ENCODE measurements at regions not wholly inside any gene's neighbourhood (a gene's known extent, or its start where the extent isn't known, plus 50 kb on each side); places are given as distances from the start of the nearest gene placed in this dataset.

DNA sequence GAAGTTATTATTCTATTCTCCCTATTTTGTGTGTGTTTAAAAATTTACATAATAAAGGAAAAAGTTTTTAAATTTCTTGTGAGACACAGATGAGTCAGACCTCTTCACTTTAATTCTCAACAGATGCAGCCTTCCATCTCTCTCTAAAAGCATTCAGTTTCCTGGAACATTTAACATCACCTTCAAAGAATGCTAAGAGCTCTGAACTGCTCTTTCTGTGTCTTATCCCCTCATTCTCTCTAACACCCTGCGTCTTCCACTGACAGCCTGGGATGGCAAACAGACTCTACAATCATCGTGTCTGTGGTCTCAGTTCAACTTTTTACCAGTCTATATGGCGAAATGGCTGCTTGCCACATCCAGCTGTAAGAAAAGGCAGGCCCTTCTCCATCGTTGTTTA lies 173.0 kb downstream of the HINT1 start:
- Histone ChIP-seq H3K36me3 (ENCODE audit: low read depth) (no peaks in the 10 kb centered on the region), H3K4me1 (ENCODE audit: low read depth) (no peaks in the 10 kb centered on the region), H3K4me3 (no peak overlapping the region), H3K9me3 (no peaks in the 10 kb centered on the region)
- TF ChIP-seq, protein P1, sequence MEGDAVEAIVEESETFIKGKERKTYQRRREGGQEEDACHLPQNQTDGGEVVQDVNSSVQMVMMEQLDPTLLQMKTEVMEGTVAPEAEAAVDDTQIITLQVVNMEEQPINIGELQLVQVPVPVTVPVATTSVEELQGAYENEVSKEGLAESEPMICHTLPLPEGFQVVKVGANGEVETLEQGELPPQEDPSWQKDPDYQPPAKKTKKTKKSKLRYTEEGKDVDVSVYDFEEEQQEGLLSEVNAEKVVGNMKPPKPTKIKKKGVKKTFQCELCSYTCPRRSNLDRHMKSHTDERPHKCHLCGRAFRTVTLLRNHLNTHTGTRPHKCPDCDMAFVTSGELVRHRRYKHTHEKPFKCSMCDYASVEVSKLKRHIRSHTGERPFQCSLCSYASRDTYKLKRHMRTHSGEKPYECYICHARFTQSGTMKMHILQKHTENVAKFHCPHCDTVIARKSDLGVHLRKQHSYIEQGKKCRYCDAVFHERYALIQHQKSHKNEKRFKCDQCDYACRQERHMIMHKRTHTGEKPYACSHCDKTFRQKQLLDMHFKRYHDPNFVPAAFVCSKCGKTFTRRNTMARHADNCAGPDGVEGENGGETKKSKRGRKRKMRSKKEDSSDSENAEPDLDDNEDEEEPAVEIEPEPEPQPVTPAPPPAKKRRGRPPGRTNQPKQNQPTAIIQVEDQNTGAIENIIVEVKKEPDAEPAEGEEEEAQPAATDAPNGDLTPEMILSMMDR (IDR thresholded peaks at IDR 0.05) = no peak
- intact Hi-C loops (cut with DNase I, micrococcal nuclease) = no loop called here
- ATAC-seq = no peak
- DNase-seq = no peak

DNA sequence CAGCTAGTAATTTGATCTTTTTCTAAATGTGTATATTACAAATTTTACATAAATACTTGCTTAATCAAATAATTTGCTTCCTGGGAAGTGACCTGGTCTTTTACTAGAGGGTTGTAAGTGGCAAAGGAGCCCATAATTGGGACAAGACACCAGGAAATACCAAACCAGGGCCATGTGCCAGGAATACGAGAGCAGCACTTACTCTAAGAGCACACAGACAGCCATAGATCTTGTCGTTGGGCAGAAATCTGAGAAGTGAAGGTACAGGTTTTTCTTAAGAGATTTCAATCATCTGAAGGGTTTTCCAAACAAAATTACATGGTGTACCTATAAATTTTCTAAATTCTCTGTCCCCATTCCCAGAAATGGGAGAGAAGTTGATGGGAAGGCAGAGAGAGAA lies 179.3 kb downstream of the HINT1 start:
- DNase-seq (no peak), ATAC-seq (no peak)
- Histone ChIP-seq H3K4me1 (ENCODE audit: low read depth) (no peaks in the 10 kb centered on the region), H3K36me3 (ENCODE audit: low read depth) (no peaks in the 10 kb centered on the region), H3K9me3 (no peaks in the 10 kb centered on the region), H3K4me3 (no peak overlapping the region)
- intact Hi-C loops (cut with DNase I, micrococcal nuclease) = no loop called here
- TF ChIP-seq, protein P1 (IDR thresholded peaks at IDR 0.05) = no peak

DNA sequence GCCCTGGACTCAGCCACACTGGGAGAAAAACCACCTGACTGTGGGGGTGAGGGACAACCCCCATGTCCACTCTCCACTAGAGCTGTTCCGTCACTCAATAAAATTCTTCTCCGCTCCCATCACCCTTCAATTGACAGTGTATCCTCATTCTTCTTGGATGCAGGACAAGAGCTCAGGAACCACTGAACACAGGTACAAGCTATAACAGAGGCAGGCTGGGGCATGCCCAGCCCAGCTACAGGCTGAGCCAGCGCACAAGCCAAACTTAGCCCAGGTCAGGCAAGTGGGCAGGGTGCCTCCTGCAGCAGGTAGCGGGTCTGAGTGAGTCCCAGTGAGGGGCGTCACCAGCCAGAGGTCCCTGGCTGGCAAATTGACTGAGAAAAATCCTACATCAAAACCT lies 183.4 kb downstream of the HINT1 start:
- Histone ChIP-seq H3K36me3 (ENCODE audit: low read depth) (no peaks in the 10 kb centered on the region), H3K4me3 (no peak overlapping the region), H3K4me1 (ENCODE audit: low read depth) (no peaks in the 10 kb centered on the region), H3K9me3 (no peaks in the 10 kb centered on the region)
- TF ChIP-seq, protein P1 (IDR thresholded peaks at IDR 0.05) = no peak
- intact Hi-C loops (cut with DNase I, micrococcal nuclease) = no loop called here
- DNase-seq (no peak), ATAC-seq (no peak)

DNA sequence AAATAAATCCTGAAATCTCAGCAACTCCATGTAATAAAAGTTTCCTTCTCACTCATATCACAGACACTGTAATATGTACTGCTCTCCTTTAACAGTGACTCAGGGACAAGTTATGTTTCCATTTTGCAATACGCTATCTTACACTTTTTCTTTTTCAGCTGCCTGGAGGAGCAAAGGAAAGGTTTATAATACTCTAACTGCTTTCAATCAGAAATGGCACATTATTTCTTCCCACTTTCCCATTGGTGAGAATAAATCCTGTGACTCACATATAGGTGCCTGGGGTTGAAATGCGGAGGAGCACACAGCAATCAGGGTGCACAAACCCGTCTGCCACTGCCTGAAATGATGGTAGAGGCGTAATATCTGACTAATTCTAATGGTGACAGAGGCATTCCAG lies 186.6 kb downstream of the HINT1 start:
- Histone ChIP-seq H3K4me1 (ENCODE audit: low read depth) (no peaks in the 10 kb centered on the region), H3K36me3 (ENCODE audit: low read depth) (no peaks in the 10 kb centered on the region), H3K4me3 (no peak overlapping the region), H3K9me3 (no peaks in the 10 kb centered on the region)
- DNase-seq = no peak
- intact Hi-C loops (cut with DNase I, micrococcal nuclease) = no loop called here
- TF ChIP-seq, protein P1 (IDR thresholded peaks at IDR 0.05) = no peak
- no peak for ATAC-seq

DNA sequence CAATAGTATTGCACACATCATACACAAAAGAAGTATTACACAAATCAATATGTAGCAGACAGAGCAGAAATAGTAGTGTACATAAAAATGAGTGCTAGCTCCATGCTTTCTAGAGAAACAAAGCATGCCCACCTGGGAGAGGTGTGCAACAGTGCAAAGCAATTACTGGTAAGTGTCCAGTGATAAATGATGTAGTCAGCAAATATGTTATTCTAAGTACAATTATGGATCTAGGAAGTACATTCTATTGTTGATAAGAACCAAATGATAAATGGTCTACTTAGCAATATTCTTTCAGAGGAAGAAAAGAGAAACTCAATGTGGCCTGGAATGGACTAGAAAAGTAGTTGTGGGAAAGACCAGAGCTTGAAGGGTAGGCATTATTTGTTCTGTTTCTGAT lies 188.6 kb downstream of the HINT1 start:
- no peak for DNase-seq
- TF ChIP-seq, protein P1 (IDR thresholded peaks at IDR 0.05) = no peak
- Histone ChIP-seq H3K4me3 (no peak overlapping the region), H3K9me3 (no peaks in the 10 kb centered on the region), H3K4me1 (ENCODE audit: low read depth) (no peaks in the 10 kb centered on the region), H3K36me3 (ENCODE audit: low read depth) (no peaks in the 10 kb centered on the region)
- intact Hi-C loops (cut with DNase I, micrococcal nuclease) = no loop called here
- no peak for ATAC-seq

DNA sequence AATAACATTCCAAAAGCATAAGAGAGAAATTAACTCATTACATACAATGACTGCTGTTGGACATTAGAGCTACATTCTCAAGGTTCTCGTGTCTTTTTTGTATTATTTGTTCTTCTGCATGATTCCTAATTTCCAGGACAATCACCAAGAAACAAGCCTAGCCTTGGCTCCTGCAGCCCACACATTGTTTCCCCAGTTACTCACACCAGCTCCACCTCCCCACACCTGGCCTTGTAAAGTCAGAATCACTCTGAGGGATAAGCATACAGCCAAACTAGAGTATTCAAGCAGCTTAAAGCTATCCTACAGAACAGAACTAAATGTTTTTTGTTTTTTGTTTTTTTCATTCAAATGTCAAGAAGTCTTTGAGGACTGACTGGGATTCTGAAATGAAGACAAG lies 189.2 kb downstream of the HINT1 start:
- Histone ChIP-seq H3K4me3 (no peak overlapping the region), H3K4me1 (ENCODE audit: low read depth) (no peaks in the 10 kb centered on the region), H3K9me3 (no peaks in the 10 kb centered on the region), H3K36me3 (ENCODE audit: low read depth) (no peaks in the 10 kb centered on the region)
- DNase-seq = peak in 1 of 3 donors; percentile 30
- TF ChIP-seq, protein P1 (IDR thresholded peaks at IDR 0.05) = no peak
- peak; percentile 83 for ATAC-seq
- intact Hi-C loops (cut with DNase I, micrococcal nuclease) = no loop called here
